M059J (cell line): ENCODE measurements at regions not wholly inside any gene's neighbourhood (a gene's known extent, or its start where the extent isn't known, plus 50 kb on each side); places are given as distances from the start of the nearest gene placed in this dataset.
"Not testable (repeated sequence)": the region's sequence is repeated elsewhere in the genome, so short reads cannot be mapped to it uniquely, and the experiment has no call there.

Experiments
- DNase-seq: peaks from one replicate; pipeline ENCODE4 v3.0.0-alpha.2; 2012; ENCODE audit warnings: low read depth

DNA sequence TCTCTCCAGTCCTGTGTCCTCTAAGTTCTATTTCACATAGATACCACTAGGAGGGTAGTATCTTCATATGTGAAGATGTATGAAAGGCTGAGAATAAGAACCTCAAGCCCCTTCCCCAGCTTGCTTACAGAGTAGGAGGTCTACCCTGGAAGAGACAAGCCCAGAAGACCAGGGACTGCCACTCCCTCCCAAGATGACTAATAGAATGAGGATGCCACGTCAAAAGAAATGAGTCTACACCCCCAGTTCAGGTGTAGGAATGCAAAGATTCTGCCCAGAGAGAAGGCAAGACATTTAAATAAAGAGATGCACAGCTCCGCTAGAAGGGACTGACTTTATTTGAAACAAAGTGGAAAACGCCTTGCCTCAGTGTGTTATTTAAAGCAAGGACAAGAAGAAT is 1006.0 kb upstream of the USP15 start:
- DNase-seq: no peak

GRCh38 chr12:61264294-61264693 is 995.9 kb upstream of the USP15 start:
- DNase-seq: not testable (repeated sequence)

- no peak for DNase-seq
Measured at GRCh38 chr12:61267474-61267873, 992.7 kb upstream of the USP15 start.

DNA sequence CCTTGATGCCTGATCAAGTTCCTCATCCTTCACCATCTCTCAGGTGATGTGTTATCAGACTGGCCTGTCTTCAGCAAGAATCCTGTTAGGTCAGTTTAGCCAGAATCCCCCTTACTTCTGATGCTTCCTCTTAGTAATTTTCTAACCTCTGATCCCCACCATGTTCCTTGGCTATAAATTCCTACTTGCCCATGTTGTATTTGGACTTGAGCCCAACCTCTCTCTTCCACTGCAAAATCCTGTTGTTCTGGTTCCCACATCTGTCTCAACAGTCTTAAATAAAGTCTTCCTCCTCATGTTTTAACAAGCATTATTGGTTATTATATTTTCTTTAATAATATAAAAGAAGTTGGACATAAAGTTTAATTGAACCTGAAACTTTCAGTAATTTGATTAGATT is 987.8 kb upstream of the USP15 start:
- DNase-seq: no peak

DNA sequence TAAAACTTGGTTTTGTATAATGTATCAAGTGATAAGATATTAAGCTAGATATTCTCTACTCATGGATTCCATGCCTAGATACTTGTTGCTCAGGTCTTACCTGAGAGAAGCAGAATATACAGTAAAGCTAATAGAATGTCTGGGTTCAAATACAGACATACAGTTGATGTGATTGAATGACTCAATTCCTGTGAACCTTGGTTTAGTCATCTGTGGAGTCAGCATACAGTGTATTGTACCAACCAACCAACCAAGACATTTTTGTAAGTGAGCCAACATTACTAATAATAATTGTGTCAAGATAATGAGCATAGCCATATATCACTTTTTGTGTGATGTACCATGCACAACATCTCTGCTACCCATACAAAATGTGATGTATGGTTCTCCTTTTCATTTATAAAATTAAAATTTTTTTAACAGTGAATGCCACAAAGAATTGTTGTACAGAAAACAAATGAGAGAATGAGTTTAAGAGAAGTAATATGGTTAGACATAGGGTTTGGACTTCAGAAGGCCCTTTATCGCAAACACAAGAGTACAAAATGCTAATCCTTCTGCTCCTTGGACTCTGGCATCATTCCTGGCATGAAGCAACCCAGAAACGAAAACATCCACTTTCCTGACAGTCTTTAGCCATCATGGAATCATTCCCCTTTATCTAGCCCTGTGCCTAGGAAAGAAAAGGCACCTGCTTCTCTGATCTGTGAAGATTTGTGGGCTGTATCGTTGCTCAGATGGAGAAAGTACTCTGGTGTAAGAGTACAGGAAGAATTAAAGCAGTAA is 977.2 kb upstream of the USP15 start:
- no peak for DNase-seq

- no peak for DNase-seq
Measured at GRCh38 chr12:61290473-61290872, 969.7 kb upstream of the USP15 start.

- DNase-seq: peak; percentile 0
Measured at GRCh38 chr12:61291647-61292046, 968.6 kb upstream of the USP15 start.

- not testable (repeated sequence) for DNase-seq
Measured at GRCh38 chr12:61294011-61294410, 966.2 kb upstream of the USP15 start.

DNA sequence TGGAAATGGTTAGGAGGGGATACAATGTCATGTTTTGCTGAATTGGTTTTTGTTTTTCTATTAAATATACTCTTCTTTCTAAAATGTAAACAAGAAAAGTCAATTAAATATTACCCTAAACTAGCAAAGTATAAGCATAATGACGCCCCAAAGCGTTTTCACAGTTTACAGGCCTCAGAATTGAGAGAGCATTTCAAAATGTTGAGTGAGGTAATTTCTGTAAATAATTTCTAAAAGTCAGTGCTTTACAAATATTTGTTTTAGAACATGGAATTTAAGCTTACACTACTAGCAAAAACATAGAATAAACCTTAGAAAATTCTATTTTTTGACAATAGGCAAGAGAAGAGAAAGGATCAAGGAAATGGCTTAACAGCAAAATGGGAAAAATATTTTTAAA is 958.4 kb upstream of the USP15 start:
- no peak for DNase-seq

DNA sequence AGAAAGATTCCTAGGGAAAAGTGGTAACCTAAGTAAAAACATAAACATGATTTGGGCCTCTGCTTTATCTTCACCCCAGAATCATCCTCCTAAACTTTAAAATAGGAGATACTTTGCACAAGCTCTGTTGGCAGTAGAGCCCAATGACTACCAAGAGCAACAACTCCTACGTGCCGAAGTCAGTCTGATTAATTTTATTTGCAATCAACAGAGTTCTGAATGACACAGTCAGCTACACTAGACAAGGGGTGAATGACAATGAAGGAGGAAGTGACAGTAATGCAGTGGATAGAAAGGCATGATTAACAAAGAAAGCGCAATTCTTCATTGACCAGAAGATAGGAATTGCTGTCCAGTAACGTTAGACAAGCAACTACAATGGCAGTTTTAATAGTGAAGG is 957.9 kb upstream of the USP15 start:
- no peak for DNase-seq

- DNase-seq: no peak
Measured at GRCh38 chr12:61308220-61308619, 952.0 kb upstream of the USP15 start.

- no peak for DNase-seq
Measured at GRCh38 chr12:61311413-61311812, 948.8 kb upstream of the USP15 start.

DNA sequence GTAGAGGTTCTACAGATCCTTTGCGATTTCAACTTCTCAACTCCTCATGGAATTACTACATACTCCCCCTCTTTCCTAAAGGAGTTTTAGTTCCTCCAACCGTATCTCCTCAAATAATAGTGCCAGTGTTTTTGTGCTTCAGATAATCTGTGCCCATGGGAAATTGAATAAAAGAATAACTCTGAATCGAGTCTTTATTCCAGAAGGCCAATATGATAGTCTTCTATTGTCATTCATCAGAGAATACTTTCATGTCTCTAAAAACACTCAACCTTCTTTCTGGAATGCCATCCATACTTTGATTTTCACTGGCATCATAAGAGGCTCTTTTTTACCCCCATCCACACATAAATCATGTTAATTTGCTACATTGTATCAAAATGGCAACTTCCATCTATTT is 911.3 kb upstream of the USP15 start:
- DNase-seq: no peak

DNA sequence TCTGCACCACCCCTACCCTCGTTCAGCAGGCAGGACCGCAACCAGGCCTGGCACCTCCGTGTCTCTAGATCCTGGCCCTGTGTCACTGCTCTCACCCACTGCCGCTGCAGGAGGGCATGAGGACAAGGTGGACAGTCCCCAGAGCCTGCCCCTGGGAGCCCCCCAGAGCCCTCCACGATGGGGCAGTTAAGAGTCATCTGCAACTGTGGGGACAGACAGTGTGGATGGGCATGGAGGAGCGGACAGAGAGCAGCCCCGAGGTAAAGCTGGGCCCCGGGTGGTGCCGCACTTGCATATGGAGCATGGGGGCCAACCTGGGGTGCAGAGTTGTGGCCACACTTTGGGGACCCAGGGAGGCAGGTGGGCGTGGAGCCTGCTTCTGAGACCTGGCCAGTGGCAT is 905.1 kb upstream of the USP15 start:
- DNase-seq: no peak

GRCh38 chr12:61356485-61356884 is 903.7 kb upstream of the USP15 start:
- no peak for DNase-seq

GRCh38 chr12:61357496-61357895 is 902.7 kb upstream of the USP15 start:
- DNase-seq: no peak

DNA sequence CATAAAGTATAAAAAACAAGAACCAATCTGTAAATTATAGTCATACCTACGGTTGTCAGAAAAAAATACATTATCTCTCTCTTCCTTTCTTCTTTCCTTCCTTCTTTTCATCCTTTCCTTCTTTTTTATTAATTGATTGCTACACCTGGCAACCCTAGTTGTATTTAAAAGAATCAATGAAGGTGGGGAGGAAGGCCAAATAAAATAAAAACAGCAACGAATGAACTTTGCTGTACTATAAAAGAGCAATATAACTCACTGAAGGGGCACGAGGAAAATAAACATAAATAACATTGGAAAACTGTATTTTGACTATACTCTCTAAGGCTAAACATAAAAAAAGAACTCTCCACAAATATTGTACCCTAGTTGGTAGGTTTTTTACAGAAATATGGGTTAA is 898.2 kb upstream of the USP15 start:
- no peak for DNase-seq

GRCh38 chr12:61365001-61365400 is 895.2 kb upstream of the USP15 start:
- DNase-seq: no peak

GRCh38 chr12:61367281-61367785 is 892.9 kb upstream of the USP15 start:
- DNase-seq: no peak

DNA sequence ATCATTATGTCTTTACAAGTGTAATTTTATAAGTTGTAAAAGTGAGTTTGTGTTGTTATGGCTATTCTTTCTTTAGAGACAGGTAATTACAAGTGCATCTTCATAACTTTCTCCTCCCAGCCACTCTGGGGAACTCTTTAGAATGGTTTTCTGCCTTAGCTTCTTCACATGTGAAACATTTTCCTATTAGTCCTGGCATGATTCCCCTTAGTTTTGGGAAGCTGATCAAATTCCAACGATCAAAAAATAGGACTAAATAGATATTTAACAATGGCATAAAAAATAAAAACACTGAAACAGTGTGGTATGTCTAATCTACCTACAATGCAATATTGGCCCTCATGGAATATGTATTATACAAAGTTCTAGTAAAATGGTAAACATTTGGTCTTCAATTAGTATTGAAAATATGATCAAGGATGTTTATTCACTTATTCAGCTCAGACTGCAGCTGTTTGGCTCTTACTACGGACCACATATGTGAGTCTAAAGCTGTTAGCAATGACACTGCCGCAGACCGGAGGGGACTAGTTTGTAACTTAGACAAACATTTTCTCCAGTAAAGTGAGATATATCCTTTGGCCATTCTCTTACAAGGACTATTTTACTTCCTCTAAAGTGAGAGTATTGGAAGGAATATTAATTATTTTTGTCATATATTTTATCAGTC is 890.8 kb upstream of the USP15 start:
- DNase-seq: no peak

- no peak for DNase-seq
Measured at GRCh38 chr12:61384511-61384910, 875.7 kb upstream of the USP15 start.

DNA sequence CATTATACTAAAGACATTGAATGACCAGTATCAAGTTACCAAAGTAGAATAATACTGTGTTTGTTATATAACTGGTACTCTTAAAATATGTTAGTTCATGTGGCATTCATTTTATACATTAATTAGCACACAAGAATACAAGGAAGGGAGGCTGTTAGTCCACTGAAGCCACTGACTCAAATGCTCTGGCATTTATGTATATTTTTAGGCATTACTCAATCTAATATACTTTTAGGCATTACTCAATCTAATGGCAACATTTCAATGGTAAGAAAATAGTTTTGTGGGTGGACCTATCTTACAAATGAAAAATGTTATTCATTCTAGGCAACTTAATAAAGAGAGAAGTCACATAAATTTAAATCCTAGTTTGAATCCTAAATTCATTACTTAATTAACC is 874.4 kb upstream of the USP15 start:
- DNase-seq: no peak

- peak; percentile 0 for DNase-seq
Measured at GRCh38 chr12:61397668-61398067, 862.5 kb upstream of the USP15 start.
